Stimulated activated CD8-positive, alpha-beta memory T cell treated with anti-CD3 and anti-CD28 coated beads, Interleukin-12 subunit alpha, Interleukin-12 subunit beta, amount 100 ng/mL, for 24 hours (primary cell): ENCODE measurements at regions not wholly inside any gene's neighbourhood (a gene's known extent, or its start where the extent isn't known, plus 50 kb on each side); places are given as distances from the start of the nearest gene placed in this dataset.

Experiments
- DNase-seq: peaks from one replicate; pipeline ENCODE4 v3.0.0-alpha.2; 2020; ENCODE audit errors: extremely low read depth

DNA sequence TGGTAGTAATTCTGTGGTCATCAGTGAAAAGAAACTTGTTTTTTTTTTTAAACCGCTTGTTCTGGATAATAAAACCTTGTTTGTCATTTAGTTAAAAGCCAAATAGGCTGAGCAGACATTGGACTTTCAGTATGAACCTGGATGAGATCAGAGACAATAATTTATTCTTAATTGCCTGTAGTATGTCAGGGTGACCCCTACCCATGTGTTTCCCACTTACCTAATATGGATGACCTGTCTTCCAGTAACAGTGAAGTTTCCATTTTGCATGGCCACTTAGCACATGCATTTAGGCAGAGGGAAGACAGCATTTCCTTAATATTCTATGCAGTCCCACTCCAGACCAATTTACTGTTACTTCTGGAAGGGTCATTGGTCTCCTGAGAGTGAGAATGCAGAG lies 87.6 kb upstream of the CFAP20DC start:
- no peak for DNase-seq

- no peak for DNase-seq
These were observed 86.3 kb upstream of the CFAP20DC start for GRCh38 chr3:59136081-59136480.

DNA sequence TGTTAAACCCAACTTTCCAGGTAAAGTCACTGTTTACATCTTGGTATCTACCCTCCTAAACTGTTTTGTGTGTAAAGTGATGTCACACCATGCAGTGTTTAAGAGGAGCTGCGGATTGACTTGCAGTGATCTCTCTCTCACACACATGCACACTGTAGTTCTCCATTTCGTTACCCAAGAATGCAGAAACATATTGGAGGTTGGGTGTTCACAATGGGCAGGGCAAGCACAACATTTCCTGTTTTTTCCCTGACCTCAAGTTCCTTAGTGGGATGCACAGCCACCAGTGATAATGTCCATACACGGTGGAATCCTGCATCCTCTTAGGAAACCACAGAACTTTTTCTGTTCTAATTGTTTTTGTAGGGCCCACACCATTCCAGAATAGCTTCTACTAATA lies 85.3 kb upstream of the CFAP20DC start:
- DNase-seq = no peak

DNA sequence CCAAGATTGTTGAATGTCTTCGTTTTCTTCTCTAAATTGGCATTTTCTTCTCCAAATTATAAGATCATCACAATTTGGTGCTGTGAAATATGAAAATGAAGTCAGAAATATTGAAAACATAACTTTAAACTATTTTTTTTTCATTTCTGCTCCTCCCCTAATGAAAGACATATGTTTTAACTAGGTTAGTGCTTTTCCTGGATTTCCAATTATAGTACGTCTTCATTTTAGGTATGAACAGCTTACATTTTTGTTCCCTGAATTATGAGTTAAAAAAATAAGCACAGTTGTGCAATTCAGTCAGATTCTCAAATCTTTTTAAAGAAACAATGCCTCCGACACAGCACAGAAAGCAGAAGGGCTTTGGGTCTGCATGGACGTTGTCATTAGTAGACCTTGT lies 83.5 kb upstream of the CFAP20DC start:
- DNase-seq = no peak

DNA sequence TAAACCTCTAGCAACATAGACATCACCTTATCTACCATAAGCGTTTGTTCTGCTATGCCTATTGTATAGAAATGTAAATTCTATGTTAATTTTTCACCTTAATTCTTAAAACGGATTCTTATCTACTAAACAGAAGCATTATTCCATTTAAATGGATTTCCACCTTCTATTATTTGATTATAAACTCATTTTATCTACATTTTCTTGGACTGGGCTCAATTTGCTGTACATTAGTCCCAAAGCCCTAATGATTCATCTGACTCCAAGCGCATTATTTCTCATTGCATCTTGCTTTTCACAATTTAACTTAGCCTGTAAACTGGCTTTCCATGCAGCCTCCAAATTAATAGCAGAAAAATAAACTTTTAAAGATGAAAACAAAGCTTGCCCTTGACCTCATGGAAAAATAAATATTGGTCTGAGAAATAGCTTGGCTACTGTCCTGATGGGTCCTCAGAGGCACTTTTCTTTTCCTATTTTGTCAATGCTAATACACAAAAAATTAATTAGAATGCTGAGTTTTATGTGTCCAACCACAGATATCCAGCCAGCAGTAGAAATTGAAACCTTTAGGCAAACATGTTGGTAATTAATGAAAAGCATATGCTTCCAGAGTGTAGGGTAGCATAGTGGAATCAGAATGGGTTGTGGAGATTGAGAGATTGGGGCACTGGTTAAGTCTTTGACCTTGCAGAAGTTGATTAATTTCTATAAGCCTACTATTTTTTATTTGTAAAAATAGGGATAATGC lies 81.4 kb upstream of the CFAP20DC start:
- no peak for DNase-seq

- DNase-seq = no peak
These were observed 78.9 kb upstream of the CFAP20DC start for GRCh38 chr3:59128685-59129084.

DNA sequence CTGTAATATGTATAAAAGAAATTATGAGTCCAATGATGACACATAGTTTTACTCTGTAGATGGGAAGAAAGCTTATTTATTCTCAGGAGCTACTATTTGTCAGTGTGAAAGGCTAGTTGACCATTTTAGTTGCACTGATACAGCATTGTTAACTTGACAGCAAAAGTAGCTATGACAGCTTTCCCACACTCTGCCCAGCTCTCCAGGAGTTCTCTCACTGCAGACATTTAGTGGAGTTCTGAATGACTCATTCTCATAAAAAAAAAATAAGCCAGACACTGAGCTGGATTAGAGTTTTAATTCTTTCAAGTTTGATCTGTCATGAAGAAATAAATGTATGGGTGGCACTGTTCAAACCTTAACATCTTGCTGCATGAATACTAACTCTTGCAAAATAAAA lies 77.2 kb upstream of the CFAP20DC start:
- DNase-seq = no peak

- no peak for DNase-seq
These were observed 76.6 kb upstream of the CFAP20DC start for GRCh38 chr3:59126446-59126845.

- no peak for DNase-seq
These were observed 71.7 kb upstream of the CFAP20DC start for GRCh38 chr3:59121346-59122144.

DNA sequence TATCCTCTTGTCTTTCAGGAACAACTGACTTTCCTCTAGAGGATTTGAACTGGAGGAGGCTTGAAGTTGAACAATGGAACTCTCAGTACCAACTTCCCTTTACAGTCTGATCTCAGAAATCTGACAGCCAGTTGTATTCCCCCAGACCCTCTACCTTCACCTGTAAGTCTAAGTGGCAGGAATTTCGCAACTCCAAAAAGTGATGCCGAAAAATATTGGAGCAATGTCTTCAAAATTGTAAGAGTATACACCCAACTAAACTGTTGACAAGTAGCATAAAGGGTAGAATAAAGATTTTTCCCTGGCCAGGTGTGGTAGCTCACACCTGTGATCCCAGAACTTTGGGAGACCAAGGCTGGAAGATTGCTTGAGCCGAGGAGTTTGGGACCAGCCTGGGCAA lies 69.1 kb upstream of the CFAP20DC start:
- DNase-seq = no peak

DNA sequence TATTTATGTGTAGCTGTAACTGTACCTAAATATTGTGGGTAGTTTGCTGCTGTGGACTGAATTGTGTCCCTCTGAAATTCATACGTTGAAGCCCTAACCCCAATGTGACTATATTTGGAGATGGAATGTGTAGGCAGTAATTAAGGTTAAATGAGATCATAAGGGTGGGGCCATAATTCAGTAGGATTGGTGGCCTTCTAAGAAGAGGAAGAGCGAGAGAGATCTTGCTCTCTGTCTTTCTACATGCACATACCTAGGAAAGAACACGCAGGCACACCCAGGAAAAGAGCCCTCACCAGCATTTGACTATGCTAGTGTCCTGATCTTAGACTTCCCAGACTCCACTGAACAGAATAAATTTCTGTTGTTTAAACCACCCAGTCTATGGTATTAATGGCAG lies 67.6 kb upstream of the CFAP20DC start:
- no peak for DNase-seq

- no peak for DNase-seq
These were observed 66.4 kb upstream of the CFAP20DC start for GRCh38 chr3:59116233-59116537.

GRCh38 chr3:59115364-59116232 lies 65.8 kb upstream of the CFAP20DC start:
- DNase-seq = no peak

- no peak for DNase-seq
These were observed 58.3 kb upstream of the CFAP20DC start for GRCh38 chr3:59107856-59108815.

DNA sequence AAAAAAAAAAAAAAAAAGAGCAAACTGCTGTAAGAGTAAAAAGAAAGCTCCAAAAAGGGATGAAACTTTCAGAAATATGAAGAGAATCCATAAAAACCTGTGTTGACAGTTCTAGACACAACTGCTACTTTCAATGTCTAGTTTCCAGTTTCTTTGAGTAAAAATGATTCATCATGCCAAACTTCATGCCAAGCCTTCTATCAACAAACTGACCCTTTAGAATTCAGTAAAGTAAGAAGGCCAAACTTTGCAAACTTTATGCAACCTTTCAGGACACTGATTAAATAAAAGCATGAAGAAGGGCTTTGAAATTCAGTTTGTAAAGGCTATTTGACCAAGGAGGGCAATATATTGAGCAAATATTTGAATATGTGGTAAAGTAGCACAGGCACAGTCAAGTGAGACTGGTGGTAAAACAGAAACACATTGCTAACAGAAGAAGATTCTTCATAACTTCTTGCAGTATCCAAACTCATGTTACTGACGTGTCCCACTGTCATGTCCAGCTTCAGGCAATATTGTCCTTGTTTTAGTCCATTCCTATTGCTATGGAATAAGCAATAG lies 56.3 kb upstream of the CFAP20DC start:
- DNase-seq = no peak

- DNase-seq = no peak
These were observed 53.7 kb upstream of the CFAP20DC start for GRCh38 chr3:59103552-59103951.

- no peak for DNase-seq
These were observed 51.5 kb upstream of the CFAP20DC start for GRCh38 chr3:59101231-59101736.
